ENCODE measurements at regions not wholly inside any gene's neighbourhood (a gene's known extent, or its start where the extent isn't known, plus 50 kb on each side); places are given as distances from the start of the nearest gene placed in this dataset.

DNA sequence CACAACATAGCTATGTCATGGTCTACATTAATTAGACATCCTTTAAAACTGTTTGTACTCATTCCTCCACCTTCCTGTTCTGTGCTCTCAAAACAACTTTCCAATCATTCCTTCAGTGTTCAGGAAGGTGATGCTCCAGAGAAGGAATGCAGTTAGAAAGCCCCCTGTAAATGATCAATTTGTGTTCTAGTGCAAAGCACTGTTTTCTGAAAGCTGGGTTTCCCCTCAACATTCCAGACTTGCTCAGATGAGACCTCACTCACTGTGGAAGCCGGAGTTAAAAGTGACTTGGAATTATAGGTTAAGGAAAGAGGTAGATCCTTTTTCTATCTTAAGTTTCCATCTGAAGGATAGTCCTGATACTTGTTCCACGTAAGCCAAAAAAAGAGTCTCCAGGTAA, 95.9 kb downstream of the BMP2 start:
- peak overlapping the region; percentile 21; the same call in 1 of the 2 replicates for H2AFZ ChIP-seq (ENCODE audit: low read length)
- H4K20me1 ChIP-seq (ENCODE audit: insufficient read depth, low read length, poor library complexity, severe bottlenecking): no peaks in the 10 kb centered on the region

DNA sequence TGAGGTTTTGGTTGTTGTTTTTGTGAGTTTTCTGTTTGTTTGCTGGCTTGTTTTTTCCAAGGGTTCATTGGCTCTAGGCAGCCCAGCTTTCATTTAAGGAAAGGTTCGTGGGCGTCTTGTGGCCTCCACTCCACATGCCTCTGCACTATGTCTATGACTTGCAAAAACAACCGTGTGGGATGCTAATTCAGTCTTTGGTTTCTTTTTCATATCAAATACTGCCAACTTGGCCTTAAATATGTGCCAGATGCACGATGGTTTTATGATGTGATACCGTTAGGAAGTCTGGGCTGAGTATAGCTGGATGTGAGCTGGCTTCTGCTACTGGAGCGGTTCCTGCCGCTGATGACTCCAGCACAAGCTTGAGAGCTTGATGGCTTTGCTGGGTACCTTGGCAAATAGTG, 96.3 kb downstream of the BMP2 start:
- Histone ChIP-seq H3F3A (ENCODE audit: low read depth) (no peaks in the 10 kb centered on the region), H3K4me3 (ENCODE audit: low read length, poor library complexity, severe bottlenecking) (no peak overlapping the region), H3K79me2 (ENCODE audit: insufficient read depth, low read length) (no peaks in the 10 kb centered on the region), H3K27me3 (ENCODE audit: insufficient read depth, low read length, poor library complexity, severe bottlenecking) (no peaks in the 10 kb centered on the region), H2AFZ (ENCODE audit: low read length) (no peak overlapping the region), H3K36me3 (ENCODE audit: insufficient read depth, low read length) (no peaks in the 10 kb centered on the region), H3K4me2 (ENCODE audit: low read depth, low read length, poor library complexity, severe bottlenecking) (no peak overlapping the region), H3K9me3 (ENCODE audit: insufficient read depth, low read depth, low read length) (no peaks in the 10 kb centered on the region), H3K9me2 (replicated peaks; ENCODE audit: low read depth, low read length) (no peaks in the 10 kb centered on the region), H4K20me1 (ENCODE audit: insufficient read depth, low read length, poor library complexity, severe bottlenecking) (no peaks in the 10 kb centered on the region), H3K4me1 (ENCODE audit: insufficient read depth, low read length, poor library complexity, severe bottlenecking) (no peaks in the 10 kb centered on the region), H3K9ac (ENCODE audit: low read depth, low read length, poor library complexity, severe bottlenecking) (no peak overlapping the region)
- no peak for TF ChIP-seq EZH2phosphoT487 (IDR thresholded peaks at IDR 0.05; ENCODE audit: borderline replicate concordance)
- TF ChIP-seq, protein P1, sequence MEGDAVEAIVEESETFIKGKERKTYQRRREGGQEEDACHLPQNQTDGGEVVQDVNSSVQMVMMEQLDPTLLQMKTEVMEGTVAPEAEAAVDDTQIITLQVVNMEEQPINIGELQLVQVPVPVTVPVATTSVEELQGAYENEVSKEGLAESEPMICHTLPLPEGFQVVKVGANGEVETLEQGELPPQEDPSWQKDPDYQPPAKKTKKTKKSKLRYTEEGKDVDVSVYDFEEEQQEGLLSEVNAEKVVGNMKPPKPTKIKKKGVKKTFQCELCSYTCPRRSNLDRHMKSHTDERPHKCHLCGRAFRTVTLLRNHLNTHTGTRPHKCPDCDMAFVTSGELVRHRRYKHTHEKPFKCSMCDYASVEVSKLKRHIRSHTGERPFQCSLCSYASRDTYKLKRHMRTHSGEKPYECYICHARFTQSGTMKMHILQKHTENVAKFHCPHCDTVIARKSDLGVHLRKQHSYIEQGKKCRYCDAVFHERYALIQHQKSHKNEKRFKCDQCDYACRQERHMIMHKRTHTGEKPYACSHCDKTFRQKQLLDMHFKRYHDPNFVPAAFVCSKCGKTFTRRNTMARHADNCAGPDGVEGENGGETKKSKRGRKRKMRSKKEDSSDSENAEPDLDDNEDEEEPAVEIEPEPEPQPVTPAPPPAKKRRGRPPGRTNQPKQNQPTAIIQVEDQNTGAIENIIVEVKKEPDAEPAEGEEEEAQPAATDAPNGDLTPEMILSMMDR (conservative IDR thresholded peaks at IDR 0.05; ENCODE audit: low read length): no peak

More for the DNA sequence above, 95.9 kb downstream of the BMP2 start:
- Histone ChIP-seq H3K9ac (ENCODE audit: low read depth, low read length, poor library complexity, severe bottlenecking) (no peak overlapping the region), H3K36me3 (ENCODE audit: insufficient read depth, low read length) (no peaks in the 10 kb centered on the region), H3K9me3 (ENCODE audit: insufficient read depth, low read depth, low read length) (no peaks in the 10 kb centered on the region), H3K9me2 (replicated peaks; ENCODE audit: low read depth, low read length) (no peaks in the 10 kb centered on the region), H3K79me2 (ENCODE audit: insufficient read depth, low read length) (no peaks in the 10 kb centered on the region), H3F3A (ENCODE audit: low read depth) (no peaks in the 10 kb centered on the region), H3K4me2 (ENCODE audit: low read depth, low read length, poor library complexity, severe bottlenecking) (no peak overlapping the region), H3K4me1 (ENCODE audit: insufficient read depth, low read length, poor library complexity, severe bottlenecking) (no peaks in the 10 kb centered on the region), H3K27me3 (ENCODE audit: insufficient read depth, low read length, poor library complexity, severe bottlenecking) (no peaks in the 10 kb centered on the region), H3K4me3 (ENCODE audit: low read length, poor library complexity, severe bottlenecking) (no peak overlapping the region)
- TF ChIP-seq EZH2phosphoT487 (IDR thresholded peaks at IDR 0.05; ENCODE audit: borderline replicate concordance): no peak
- TF ChIP-seq, protein P1 (conservative IDR thresholded peaks at IDR 0.05; ENCODE audit: low read length): no peak

DNA sequence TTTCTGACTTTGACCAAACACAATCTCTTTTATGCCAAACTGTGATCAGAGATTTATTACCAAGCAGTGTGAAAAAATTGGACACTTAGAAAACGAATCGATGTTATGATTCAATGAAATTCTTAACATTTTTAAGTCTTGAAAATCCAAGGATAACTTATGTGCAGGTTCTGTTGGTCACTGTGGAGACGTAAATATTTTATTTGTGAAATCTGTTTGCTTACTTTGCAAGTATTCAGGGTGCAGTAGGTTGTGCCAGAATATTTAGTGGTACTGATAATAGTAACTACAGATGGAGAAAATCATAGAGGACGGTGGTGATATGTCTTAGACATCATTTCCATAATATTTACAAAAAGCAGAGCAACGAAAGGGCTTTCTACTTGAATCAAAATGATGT, 97.3 kb downstream of the BMP2 start:
- Histone ChIP-seq H2AFZ (ENCODE audit: low read length) (no peak overlapping the region), H3F3A (ENCODE audit: low read depth) (no peaks in the 10 kb centered on the region), H3K4me3 (ENCODE audit: low read length, poor library complexity, severe bottlenecking) (no peak overlapping the region), H3K9me3 (ENCODE audit: insufficient read depth, low read depth, low read length) (no peaks in the 10 kb centered on the region), H3K79me2 (ENCODE audit: insufficient read depth, low read length) (no peaks in the 10 kb centered on the region), H3K4me1 (ENCODE audit: insufficient read depth, low read length, poor library complexity, severe bottlenecking) (no peaks in the 10 kb centered on the region), H3K9ac (ENCODE audit: low read depth, low read length, poor library complexity, severe bottlenecking) (no peak overlapping the region), H3K9me2 (replicated peaks; ENCODE audit: low read depth, low read length) (no peaks in the 10 kb centered on the region), H3K4me2 (ENCODE audit: low read depth, low read length, poor library complexity, severe bottlenecking) (no peak overlapping the region), H3K36me3 (ENCODE audit: insufficient read depth, low read length) (no peaks in the 10 kb centered on the region), H4K20me1 (ENCODE audit: insufficient read depth, low read length, poor library complexity, severe bottlenecking) (no peaks in the 10 kb centered on the region), H3K27me3 (ENCODE audit: insufficient read depth, low read length, poor library complexity, severe bottlenecking) (no peaks in the 10 kb centered on the region)
- TF ChIP-seq, protein P1 (conservative IDR thresholded peaks at IDR 0.05; ENCODE audit: low read length): no peak
- TF ChIP-seq EZH2phosphoT487 (IDR thresholded peaks at IDR 0.05; ENCODE audit: borderline replicate concordance): no peak
